ENCODE measurements at regions not wholly inside any gene's neighbourhood (a gene's known extent, or its start where the extent isn't known, plus 50 kb on each side); places are given as distances from the start of the nearest gene placed in this dataset.
"Not testable (repeated sequence)": the region's sequence is repeated elsewhere in the genome, so short reads cannot be mapped to it uniquely, and the experiment has no call there.

GRCh38 chr10:29380599-29381511 lies 92.0 kb downstream of the LYZL1 start:
- TF ChIP-seq CTCF (IDR thresholded peaks at IDR 0.05); POLR2A (IDR thresholded peaks at IDR 0.05; ENCODE audit: low read length); JUN (IDR thresholded peaks at IDR 0.05); CHD2 (IDR thresholded peaks at IDR 0.05; ENCODE audit: low read length, partially characterized antibody); REST (IDR thresholded peaks at IDR 0.05); HOXB5 (CRISPR knock-in tag; IDR thresholded peaks at IDR 0.05); CEBPB (IDR thresholded peaks at IDR 0.05); PHF8 (IDR thresholded peaks at IDR 0.05; ENCODE audit: borderline replicate concordance, low read depth); MAZ (IDR thresholded peaks at IDR 0.05; ENCODE audit: borderline replicate concordance, low read depth, low read length); CHD4 (IDR thresholded peaks at IDR 0.05; ENCODE audit: borderline replicate concordance); RNF2 (IDR thresholded peaks at IDR 0.05; ENCODE audit: borderline replicate concordance, low read depth); ZSCAN20 (CRISPR knock-in tag; IDR thresholded peaks at IDR 0.05); RAD21 (conservative IDR thresholded peaks at IDR 0.05 in 1 of 2, IDR thresholded peaks at IDR 0.05 in 1 of 2): not testable (repeated sequence)
- TF ChIP-seq, protein P1, sequence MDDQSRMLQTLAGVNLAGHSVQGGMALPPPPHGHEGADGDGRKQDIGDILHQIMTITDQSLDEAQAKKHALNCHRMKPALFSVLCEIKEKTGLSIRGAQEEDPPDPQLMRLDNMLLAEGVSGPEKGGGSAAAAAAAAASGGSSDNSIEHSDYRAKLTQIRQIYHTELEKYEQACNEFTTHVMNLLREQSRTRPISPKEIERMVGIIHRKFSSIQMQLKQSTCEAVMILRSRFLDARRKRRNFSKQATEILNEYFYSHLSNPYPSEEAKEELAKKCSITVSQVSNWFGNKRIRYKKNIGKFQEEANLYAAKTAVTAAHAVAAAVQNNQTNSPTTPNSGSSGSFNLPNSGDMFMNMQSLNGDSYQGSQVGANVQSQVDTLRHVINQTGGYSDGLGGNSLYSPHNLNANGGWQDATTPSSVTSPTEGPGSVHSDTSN (IDR thresholded peaks at IDR 0.05), result not testable (repeated sequence)

Data from A549 (cell line).